ENCODE measurements at regions not wholly inside any gene's neighbourhood (a gene's known extent, or its start where the extent isn't known, plus 50 kb on each side); places are given as distances from the start of the nearest gene placed in this dataset.
"Not testable (repeated sequence)": the region's sequence is repeated elsewhere in the genome, so short reads cannot be mapped to it uniquely, and the experiment has no call there.

GRCh38 chr4:118417800-118418199 is 65.0 kb upstream of the PRSS12 start:
- TF ChIP-seq SP1 (IDR thresholded peaks at IDR 0.05; ENCODE audit: low read depth); CTCF (IDR thresholded peaks at IDR 0.05 in 2 of 3, conservative IDR thresholded peaks at IDR 0.05 in 1 of 3; ENCODE audit: borderline replicate concordance in 1 of 3, insufficient read depth in 1 of 3, low read depth in 2 of 3, low read length in 2 of 3); POLR2AphosphoS5 (IDR thresholded peaks at IDR 0.05; ENCODE audit: low read depth, low read length): not testable (repeated sequence)
